IMR-90 (cell line): ENCODE measurements at regions not wholly inside any gene's neighbourhood (a gene's known extent, or its start where the extent isn't known, plus 50 kb on each side); places are given as distances from the start of the nearest gene placed in this dataset.

Experiments used
- ATAC-seq: fragments of 200-7000 bp; cut with Tn5 transposase; 2 replicates; pipeline ENCODE4 v1.9.1; 2020; ENCODE audit warnings: low read depth, mild to moderate bottlenecking, moderate library complexity
- BruUV-seq: library from RNA; stranded (reverse); fragments of 400-500 nt; replicated peaks from 2 replicates; lab custom pipeline; 2021; lab: Mats Ljungman, UMichigan
- CTCF ChIA-PET: fragments of 300-600 bp; formaldehyde crosslinking; extraction: SDS; loops from one replicate; lab custom pipeline; 2021; ENCODE audit warnings: antibody characterized with exemption; lab: Yijun Ruan, JAX
- POLR2A ChIA-PET: fragments of 300-600 bp; sonication (Branson Sonifier 250); formaldehyde crosslinking; loops from one replicate; lab custom pipeline; 2022; ENCODE audit warnings: antibody characterized with exemption; ENCODE audit not compliant: unreplicated experiment; lab: Charles Lee
- DNase-seq: peaks from one replicate; pipeline ENCODE4 v3.0.0; 2013
- H2AFZ ChIP-seq: replicated peaks from 2 replicates; pipeline ENCODE3; 2013; ENCODE audit warnings: low read length, mild to moderate bottlenecking; ENCODE audit not compliant: poor library complexity
- H2AK5ac ChIP-seq: 2 replicates; pipeline ENCODE4 v1.6.1; 2013; ENCODE audit warnings: low read depth, low read length, inconsistent platforms
- H2AK9ac ChIP-seq: replicated peaks from 2 replicates; pipeline ENCODE3; 2013; ENCODE audit warnings: mild to moderate bottlenecking, low read depth, low read length, moderate library complexity; ENCODE audit not compliant: poor library complexity
- H2BK120ac ChIP-seq: 2 replicates; pipeline ENCODE4 v1.6.1; 2013; ENCODE audit warnings: low read depth, low read length, inconsistent platforms
- H2BK15ac ChIP-seq: 3 replicates; pipeline ENCODE4 v1.6.1; 2013; ENCODE audit warnings: low read depth, low read length, inconsistent platforms
- H2BK20ac ChIP-seq: 2 replicates; pipeline ENCODE4 v1.6.1; 2013; ENCODE audit warnings: low read depth, mild to moderate bottlenecking, inconsistent platforms, low read length, moderate library complexity
- H2BK5ac ChIP-seq: 2 replicates; pipeline ENCODE4 v1.6.1; 2013; ENCODE audit warnings: mild to moderate bottlenecking, low read depth, low read length, inconsistent platforms; ENCODE audit not compliant: poor library complexity, severe bottlenecking
- H3K14ac ChIP-seq: replicated peaks from 2 replicates; pipeline ENCODE4 v1.6.1; 2013; ENCODE audit warnings: low read depth, low read length, inconsistent platforms
- H3K18ac ChIP-seq: 2 replicates; pipeline ENCODE4 v1.6.1; 2013; ENCODE audit warnings: low read depth, low read length, control low read depth
- H3K23ac ChIP-seq: 2 replicates; pipeline ENCODE4 v1.6.1; 2013; ENCODE audit warnings: low read depth, low read length, inconsistent platforms
- H3K27ac ChIP-seq: 2 replicates; pipeline ENCODE4 v1.5.1; 2013; ENCODE audit warnings: mild to moderate bottlenecking, control low read depth, low read length; ENCODE audit not compliant: insufficient read depth
- H3K27me3 ChIP-seq: 2 replicates; pipeline ENCODE4 v1.6.1; 2013; ENCODE audit warnings: low read length; ENCODE audit not compliant: control insufficient read depth, insufficient read depth
- H3K36me3 ChIP-seq: 2 replicates; pipeline ENCODE4 v1.6.1; 2013; ENCODE audit warnings: low read length, mixed read lengths; ENCODE audit not compliant: control insufficient read depth, insufficient read depth
- H3K4ac ChIP-seq: 2 replicates; pipeline ENCODE4 v1.6.1; 2013; ENCODE audit warnings: low read depth, low read length, inconsistent platforms
- H3K4me1 ChIP-seq: 2 replicates; pipeline ENCODE4 v1.6.1; 2013; ENCODE audit warnings: low read length, mixed read lengths; ENCODE audit not compliant: control insufficient read depth, insufficient read depth
- H3K4me2 ChIP-seq: 2 replicates; pipeline ENCODE4 v1.6.1; 2013; ENCODE audit warnings: low read depth, mild to moderate bottlenecking, control low read depth, low read length, moderate library complexity
- H3K4me3 ChIP-seq: 2 replicates; pipeline ENCODE4 v1.5.1; 2013; ENCODE audit warnings: low read depth, mild to moderate bottlenecking, control low read depth, low read length, moderate library complexity; ENCODE audit not compliant: insufficient read depth
- H3K56ac ChIP-seq: 2 replicates; pipeline ENCODE4 v1.6.1; 2013; ENCODE audit warnings: low read length, inconsistent platforms; ENCODE audit not compliant: insufficient read depth; ENCODE audit errors: extremely low read depth
- H3K79me1 ChIP-seq, 2 experiments: 2 replicates each; pipeline ENCODE4 v1.6.1; 2013; ENCODE audit warnings: low read length in 2 of 2, inconsistent platforms in 1 of 2, low read depth in 1 of 2
- H3K9ac ChIP-seq: 2 replicates; pipeline ENCODE4 v1.6.1; 2013; ENCODE audit warnings: low read depth, low read length, control low read depth
- H3K9me1 ChIP-seq: 2 replicates; pipeline ENCODE4 v1.6.1; 2013; ENCODE audit warnings: low read length, inconsistent platforms; ENCODE audit not compliant: insufficient read depth
- H3K9me3 ChIP-seq: 2 replicates; pipeline ENCODE4 v1.6.1; 2013; ENCODE audit warnings: low read length; ENCODE audit not compliant: control insufficient read depth, insufficient read depth
- H4K20me1 ChIP-seq: 2 replicates; pipeline ENCODE4 v1.6.1; 2013; ENCODE audit warnings: low read length, inconsistent platforms; ENCODE audit not compliant: insufficient read depth
- H4K5ac ChIP-seq: 2 replicates; pipeline ENCODE4 v1.6.1; 2013; ENCODE audit warnings: mild to moderate bottlenecking, low read depth, low read length, control low read depth
- H4K8ac ChIP-seq, 2 experiments: 2 replicates each; pipeline ENCODE4 v1.6.1; 2013; ENCODE audit warnings: low read depth in 2 of 2, low read length in 2 of 2, control low read depth in 1 of 2, inconsistent platforms in 1 of 2
- H4K91ac ChIP-seq: 2 replicates; pipeline ENCODE4 v1.6.1; 2013; ENCODE audit warnings: low read depth, low read length, inconsistent platforms; ENCODE audit not compliant: insufficient read depth
- NFE2L2 ChIP-seq: fragments of 150-350 bp; IDR thresholded peaks from 2 replicates; pipeline ENCODE4 v1.6.1; 2016; ENCODE audit warnings: low read depth, mild to moderate bottlenecking, low read length
- WGBS, 2 experiments: methylation state at CpG; one replicate each; pipeline versions ENCODE4 v1.1.5 to v1.1.7; 2013; ENCODE audit warnings: missing lambda C conversion rate in 2 of 2; ENCODE audit not compliant: insufficient read length in 1 of 2; ENCODE audit errors: extremely low coverage in 2 of 2; 5-methylcytosine and 5-hydroxymethylcytosine counted together
- dilution Hi-C: fragments of 300-500 bp; cut with HindIII; formaldehyde crosslinking; loops from one replicate; pipeline ENCODE4 v1.14.3; 2018; ENCODE audit warnings: low sequenced_read_pairs; ENCODE audit not compliant: unreplicated experiment
- in situ Hi-C: fragments of 300-500 bp; cut with MboI; formaldehyde crosslinking; loops from 3 replicates; pipeline ENCODE4 v1.14.3; 2019; ENCODE audit warnings: low sequenced_read_pairs, inconsistent platforms, mixed read lengths
- intact Hi-C: fragments of 100-400 bp; cut with micrococcal nuclease; formaldehyde crosslinking; loops from 2 replicates; pipeline ENCODE4 v1.10.0; 2022
- TF ChIP-seq, protein P1 (sequence below): fragments of 150-350 bp; IDR thresholded peaks from 2 replicates; pipeline ENCODE4 v1.6.1; 2016; ENCODE audit warnings: low read depth, mild to moderate bottlenecking, low read length, moderate library complexity, borderline replicate concordance
- TF ChIP-seq, protein P2 (sequence below): fragments of 150-350 bp; IDR thresholded peaks from 2 replicates; pipeline ENCODE4 v1.6.1; 2017; ENCODE audit warnings: mild to moderate bottlenecking, antibody characterized with exemption, low read length, low read depth

DNA sequence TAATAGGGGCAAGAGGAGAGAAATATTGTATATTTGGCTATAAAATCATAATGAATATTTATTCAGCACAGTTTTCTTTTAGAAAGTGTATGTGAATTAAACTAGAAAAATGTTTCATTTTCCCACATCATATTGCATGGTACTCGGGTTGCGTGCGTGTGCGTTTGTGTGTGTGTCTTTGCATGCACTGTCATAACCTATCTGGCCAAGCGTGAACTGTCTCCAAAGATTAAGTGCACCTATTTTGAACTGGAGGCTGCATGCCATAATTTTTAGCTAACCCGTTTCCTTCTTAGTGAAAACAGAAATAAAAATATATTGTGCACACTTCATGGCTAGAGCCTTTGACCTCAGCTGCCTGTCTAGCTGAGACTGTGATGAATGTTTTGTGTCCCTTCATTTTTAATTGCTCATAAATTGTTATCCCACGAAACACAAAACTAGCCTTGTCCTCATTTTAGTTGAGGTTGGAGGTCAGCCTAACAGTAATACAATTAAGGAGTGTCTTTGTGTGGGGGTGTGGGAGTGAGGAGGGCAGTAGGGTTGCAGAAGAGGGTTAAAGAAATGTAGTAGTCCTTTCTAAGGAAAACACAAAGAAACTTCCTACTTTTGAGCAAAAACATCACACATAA is 336.1 kb upstream of the POU3F2 start:
- CTCF ChIA-PET: no interaction called here
- no TSS peak for BruUV-seq
- no peak overlapping the region for H3K4me3 ChIP-seq

More for the DNA sequence above, 336.1 kb upstream of the POU3F2 start:
- TF ChIP-seq, protein P1, sequence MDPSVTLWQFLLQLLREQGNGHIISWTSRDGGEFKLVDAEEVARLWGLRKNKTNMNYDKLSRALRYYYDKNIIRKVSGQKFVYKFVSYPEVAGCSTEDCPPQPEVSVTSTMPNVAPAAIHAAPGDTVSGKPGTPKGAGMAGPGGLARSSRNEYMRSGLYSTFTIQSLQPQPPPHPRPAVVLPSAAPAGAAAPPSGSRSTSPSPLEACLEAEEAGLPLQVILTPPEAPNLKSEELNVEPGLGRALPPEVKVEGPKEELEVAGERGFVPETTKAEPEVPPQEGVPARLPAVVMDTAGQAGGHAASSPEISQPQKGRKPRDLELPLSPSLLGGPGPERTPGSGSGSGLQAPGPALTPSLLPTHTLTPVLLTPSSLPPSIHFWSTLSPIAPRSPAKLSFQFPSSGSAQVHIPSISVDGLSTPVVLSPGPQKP: no peak
- TF ChIP-seq NFE2L2: no peak
- TF ChIP-seq, protein P2, sequence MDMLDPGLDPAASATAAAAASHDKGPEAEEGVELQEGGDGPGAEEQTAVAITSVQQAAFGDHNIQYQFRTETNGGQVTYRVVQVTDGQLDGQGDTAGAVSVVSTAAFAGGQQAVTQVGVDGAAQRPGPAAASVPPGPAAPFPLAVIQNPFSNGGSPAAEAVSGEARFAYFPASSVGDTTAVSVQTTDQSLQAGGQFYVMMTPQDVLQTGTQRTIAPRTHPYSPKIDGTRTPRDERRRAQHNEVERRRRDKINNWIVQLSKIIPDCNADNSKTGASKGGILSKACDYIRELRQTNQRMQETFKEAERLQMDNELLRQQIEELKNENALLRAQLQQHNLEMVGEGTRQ: no peak
- H3K18ac ChIP-seq: no peak overlapping the region
- H3K9me1 ChIP-seq: no peaks in the 10 kb centered on the region
- no peaks in the 10 kb centered on the region for H3K36me3 ChIP-seq
- dilution Hi-C loops: no loop called here
- H4K20me1 ChIP-seq: no peaks in the 10 kb centered on the region
- H4K91ac ChIP-seq: no peak overlapping the region
- no peak overlapping the region for H4K5ac ChIP-seq
- H2BK5ac ChIP-seq: no peak overlapping the region
- no peak overlapping the region for H2BK20ac ChIP-seq
- no peak overlapping the region for H3K56ac ChIP-seq
- POLR2A ChIA-PET: no interaction called here
- H3K9ac ChIP-seq: no peak overlapping the region
- WGBS, 2 experiments: no CpG with 5 or more reads among the region's 7 CpGs
- intact Hi-C loops: no loop called here
- H3K4ac ChIP-seq: no peak overlapping the region
- H4K8ac ChIP-seq: no peak overlapping the region
- in situ Hi-C loops: no loop called here
- H3K4me1 ChIP-seq: no peaks in the 10 kb centered on the region
- H3K23ac ChIP-seq: no peak overlapping the region
- H3K14ac ChIP-seq: no peak overlapping the region
- H2AK5ac ChIP-seq: no peak overlapping the region
- H3K79me1 ChIP-seq: no peaks in the 10 kb centered on the region
- no peak overlapping the region for H3K4me2 ChIP-seq
- no peak overlapping the region for H2AK9ac ChIP-seq
- ATAC-seq (no peak), DNase-seq (no peak)
- H3K27ac ChIP-seq: no peak overlapping the region
- no peak overlapping the region for H2AFZ ChIP-seq
- no peak overlapping the region for H2BK120ac ChIP-seq
- no peak overlapping the region for H2BK15ac ChIP-seq
- H3K9me3 ChIP-seq: 0 out of 2 replicates have a peak, but pooled peaks cover 3% of the 10 kb centered on the region
- H3K27me3 ChIP-seq: no peaks in the 10 kb centered on the region
